ENCODE measurements at regions not wholly inside any gene's neighbourhood (a gene's known extent, or its start where the extent isn't known, plus 50 kb on each side); places are given as distances from the start of the nearest gene placed in this dataset.

DNA sequence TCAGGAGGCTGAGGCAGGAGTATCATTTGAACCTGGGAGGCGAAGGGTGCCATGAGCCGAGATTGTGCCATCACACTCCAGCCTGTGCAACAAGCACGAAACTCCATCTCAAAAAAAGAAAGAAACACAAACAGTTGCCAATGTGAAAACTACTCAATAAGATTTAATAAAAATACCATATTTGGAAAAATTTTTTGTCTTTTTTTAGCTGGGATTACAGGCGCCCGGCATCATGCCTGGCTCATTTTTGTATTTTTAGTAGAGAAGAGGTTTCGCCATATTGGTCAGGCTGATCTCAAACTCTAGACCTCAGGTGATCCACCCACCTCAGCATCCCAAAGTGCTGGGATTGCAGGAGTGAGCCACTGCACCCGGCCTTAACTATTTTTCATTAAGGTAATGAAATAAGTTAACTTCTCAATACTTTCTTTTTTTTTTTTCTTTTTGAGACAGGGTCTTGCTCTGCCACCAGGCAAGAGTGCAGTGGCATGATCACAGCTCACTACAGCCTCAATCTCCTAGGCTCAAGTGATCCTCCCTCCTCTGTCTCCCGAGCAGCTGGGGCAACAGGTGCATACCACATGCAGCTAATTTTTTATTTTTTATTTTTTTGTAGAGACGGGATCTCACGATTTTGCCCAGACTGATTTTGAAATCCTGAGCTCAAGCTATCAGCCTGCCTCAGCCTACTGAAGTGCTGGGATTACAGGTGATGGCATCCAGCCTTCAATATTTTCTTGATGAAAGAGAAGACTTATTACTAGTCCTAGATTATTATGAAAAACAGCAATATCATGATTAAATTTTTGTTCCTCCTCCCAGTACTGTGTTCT, 4746.2 kb upstream of the OR11H1 start:
- TF ChIP-seq POLR2A (IDR thresholded peaks at IDR 0.05) (no peak), EP300 (IDR thresholded peaks at IDR 0.05) (no peak)
- TF ChIP-seq, protein P1, sequence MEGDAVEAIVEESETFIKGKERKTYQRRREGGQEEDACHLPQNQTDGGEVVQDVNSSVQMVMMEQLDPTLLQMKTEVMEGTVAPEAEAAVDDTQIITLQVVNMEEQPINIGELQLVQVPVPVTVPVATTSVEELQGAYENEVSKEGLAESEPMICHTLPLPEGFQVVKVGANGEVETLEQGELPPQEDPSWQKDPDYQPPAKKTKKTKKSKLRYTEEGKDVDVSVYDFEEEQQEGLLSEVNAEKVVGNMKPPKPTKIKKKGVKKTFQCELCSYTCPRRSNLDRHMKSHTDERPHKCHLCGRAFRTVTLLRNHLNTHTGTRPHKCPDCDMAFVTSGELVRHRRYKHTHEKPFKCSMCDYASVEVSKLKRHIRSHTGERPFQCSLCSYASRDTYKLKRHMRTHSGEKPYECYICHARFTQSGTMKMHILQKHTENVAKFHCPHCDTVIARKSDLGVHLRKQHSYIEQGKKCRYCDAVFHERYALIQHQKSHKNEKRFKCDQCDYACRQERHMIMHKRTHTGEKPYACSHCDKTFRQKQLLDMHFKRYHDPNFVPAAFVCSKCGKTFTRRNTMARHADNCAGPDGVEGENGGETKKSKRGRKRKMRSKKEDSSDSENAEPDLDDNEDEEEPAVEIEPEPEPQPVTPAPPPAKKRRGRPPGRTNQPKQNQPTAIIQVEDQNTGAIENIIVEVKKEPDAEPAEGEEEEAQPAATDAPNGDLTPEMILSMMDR (IDR thresholded peaks at IDR 0.05), result no peak

Measured in tibial nerve (tissue), 4 donors.